GM12872 (cell line): ENCODE measurements at regions not wholly inside any gene's neighbourhood (a gene's known extent, or its start where the extent isn't known, plus 50 kb on each side); places are given as distances from the start of the nearest gene placed in this dataset.

ENCODE experiments used
- TF ChIP-seq, protein P1 (sequence below): IDR thresholded peaks from 3 replicates; pipeline ENCODE4 v1.5.1; 2011; ENCODE audit warnings: low read depth, mild to moderate bottlenecking, low read length, moderate library complexity; ENCODE audit not compliant: insufficient read depth

DNA sequence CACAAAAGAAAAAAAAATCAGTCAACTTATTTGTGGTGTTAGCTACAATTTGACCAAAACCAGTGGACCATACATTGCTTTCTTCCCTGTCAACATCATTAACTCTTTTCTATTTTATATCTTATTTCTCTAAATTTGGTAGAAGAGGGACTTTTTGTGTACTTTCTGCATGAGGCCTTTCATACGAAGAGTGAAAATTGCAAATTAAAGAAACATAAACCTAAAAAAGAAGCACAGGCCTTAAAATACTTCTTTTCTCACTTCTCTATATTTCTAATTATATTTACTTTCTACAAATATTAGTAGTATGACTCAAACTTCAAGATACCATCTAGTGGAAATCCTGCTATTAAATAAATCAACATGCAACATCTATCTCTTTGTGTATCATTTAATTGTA is 1073.4 kb upstream of the ZEB2 start:
- TF ChIP-seq, protein P1, sequence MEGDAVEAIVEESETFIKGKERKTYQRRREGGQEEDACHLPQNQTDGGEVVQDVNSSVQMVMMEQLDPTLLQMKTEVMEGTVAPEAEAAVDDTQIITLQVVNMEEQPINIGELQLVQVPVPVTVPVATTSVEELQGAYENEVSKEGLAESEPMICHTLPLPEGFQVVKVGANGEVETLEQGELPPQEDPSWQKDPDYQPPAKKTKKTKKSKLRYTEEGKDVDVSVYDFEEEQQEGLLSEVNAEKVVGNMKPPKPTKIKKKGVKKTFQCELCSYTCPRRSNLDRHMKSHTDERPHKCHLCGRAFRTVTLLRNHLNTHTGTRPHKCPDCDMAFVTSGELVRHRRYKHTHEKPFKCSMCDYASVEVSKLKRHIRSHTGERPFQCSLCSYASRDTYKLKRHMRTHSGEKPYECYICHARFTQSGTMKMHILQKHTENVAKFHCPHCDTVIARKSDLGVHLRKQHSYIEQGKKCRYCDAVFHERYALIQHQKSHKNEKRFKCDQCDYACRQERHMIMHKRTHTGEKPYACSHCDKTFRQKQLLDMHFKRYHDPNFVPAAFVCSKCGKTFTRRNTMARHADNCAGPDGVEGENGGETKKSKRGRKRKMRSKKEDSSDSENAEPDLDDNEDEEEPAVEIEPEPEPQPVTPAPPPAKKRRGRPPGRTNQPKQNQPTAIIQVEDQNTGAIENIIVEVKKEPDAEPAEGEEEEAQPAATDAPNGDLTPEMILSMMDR = no peak

DNA sequence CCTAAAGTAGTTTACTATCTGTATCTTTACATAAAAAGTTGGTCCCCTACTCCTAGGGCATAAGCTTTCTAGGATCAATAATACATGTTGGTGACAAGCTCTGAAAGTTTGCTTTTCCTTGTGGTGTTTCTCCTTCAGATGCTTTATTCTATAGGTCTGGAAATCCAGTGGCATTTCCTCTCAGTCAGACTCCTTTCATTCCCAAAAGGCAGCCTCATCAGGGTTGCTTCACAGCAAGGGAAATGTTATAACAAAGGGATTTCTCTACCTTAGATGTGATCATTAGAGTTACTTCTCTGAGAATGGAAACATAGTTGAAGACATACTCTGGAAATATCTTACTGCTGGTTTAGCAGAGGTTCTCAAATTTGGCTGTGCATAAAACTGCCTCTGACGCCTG is 1072.4 kb upstream of the ZEB2 start:
- TF ChIP-seq, protein P1 = no peak

DNA sequence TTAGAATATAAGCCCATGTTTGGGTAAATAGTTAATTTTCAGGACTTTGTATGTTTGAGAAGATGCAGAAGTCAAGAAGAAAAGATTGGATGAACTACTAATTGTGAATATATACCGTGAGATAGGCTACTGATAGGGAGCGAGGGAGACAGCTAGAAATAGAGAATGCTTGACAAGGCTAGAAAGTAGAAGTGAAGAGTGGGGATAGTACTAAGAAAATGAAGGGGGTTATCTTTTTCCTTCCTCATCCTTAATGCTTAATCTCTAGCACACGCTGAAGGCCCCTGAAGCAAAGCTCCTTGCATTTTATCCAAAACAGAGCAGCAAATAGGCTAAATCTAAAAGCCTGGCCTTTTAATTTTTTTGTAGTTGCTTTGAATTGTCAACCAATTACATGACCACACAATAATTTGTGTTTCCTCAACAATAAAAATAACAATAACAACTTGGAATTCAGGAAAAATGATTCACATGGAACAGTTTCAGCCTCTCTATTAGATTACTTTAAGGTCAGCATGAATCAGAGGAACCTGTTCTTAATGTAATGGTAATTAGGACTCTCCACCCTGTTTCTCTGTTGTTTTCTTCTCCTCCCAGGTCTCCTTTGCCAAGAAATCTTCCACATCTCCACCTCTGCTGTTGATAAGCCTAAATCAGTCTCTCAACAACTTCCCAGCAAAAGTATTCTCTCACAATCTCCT is 1071.3 kb upstream of the ZEB2 start:
- TF ChIP-seq, protein P1 = no peak

DNA sequence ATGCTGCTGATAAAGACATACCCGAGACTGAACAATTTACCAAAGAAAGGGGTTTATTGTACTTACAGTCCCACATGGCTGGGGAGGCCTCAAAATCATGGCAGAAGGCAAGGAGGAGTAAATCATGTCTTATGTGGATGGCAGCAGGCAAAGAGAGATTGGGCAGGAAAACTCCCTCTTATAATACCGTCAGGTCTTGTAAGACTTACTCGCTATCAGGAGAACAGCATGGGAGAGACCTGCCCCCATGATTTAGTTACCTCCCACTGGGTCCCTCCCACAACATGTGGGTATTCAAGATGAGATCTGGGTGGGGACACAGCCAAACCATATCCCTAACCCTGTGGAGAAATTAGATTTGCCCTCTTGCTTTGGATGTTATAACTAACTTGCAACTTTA is 1068.0 kb upstream of the ZEB2 start:
- TF ChIP-seq, protein P1 = no peak

DNA sequence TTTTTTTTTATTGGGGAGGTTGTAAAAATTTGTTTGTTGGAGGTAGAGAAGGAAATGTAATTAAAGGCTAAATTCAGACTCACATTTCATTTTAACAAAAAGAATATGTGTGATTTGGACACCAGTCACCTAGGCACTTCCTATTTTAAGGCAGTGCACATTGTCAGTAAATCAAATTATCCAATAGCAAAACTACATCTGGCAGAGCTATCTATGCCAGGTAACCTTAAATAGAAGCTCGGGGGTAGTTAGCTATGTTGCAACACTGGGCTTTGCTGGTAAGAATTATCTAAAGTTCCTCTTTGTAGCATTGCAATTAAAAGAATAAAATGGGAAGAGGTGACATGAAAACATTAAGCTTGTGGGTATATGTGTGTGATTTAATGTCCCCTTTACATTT is 1064.4 kb upstream of the ZEB2 start:
- TF ChIP-seq, protein P1 = no peak

DNA sequence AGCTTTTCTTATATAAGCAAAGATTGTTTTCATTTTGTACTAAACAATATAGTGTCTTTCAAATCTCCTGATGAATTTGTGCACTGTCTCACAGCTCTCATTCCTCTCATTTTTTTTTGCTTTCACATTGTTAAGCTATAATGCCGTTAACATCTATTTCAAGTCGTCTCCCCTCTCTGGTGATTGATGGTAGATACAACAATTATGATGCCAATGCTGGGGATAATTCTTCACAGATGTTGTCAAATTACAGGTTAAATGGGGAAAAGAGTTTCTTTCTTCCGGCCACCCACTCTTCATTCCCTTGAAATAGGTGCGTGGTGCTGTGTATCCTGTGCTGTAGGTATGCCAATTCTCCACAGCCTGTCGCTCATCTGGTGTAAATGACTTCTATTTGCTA is 1053.7 kb upstream of the ZEB2 start:
- TF ChIP-seq, protein P1 = no peak

DNA sequence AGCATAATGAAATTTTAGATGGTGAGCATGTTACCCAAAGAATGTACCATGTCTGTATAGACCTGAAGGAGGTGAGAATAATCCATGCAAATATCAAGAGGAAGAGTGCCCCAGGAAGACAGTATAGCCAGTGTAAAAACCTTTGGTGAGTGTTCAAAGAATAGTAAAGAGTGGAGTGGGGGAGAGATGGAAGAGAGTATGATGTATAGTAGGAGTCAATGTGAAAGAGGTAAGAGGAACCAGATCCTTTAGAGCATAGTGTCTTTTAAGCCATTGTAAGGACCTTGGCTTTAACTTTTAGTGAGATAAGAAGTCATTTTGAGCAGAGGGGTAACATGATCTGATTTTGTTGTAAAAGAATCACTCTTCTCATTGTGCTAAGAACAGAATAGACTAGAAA is 1052.3 kb upstream of the ZEB2 start:
- TF ChIP-seq, protein P1 = no peak
